LNCaP clone FGC (cell line): ENCODE measurements at regions not wholly inside any gene's neighbourhood (a gene's known extent, or its start where the extent isn't known, plus 50 kb on each side); places are given as distances from the start of the nearest gene placed in this dataset.

Experiments used
- DNase-seq: peaks from one replicate; pipeline ENCODE4 v3.0.0-alpha.2; 2011; ENCODE audit warnings: low read depth
- H3K4me3 ChIP-seq: 2 replicates; pipeline ENCODE4 v1.5.1; 2011; ENCODE audit warnings: mild to moderate bottlenecking, low read depth, low read length, control low read depth
- TF ChIP-seq, protein P1 (sequence below): IDR thresholded peaks from 2 replicates; pipeline ENCODE4 v1.5.1; 2012; ENCODE audit warnings: mild to moderate bottlenecking; ENCODE audit not compliant: control insufficient read depth, insufficient read depth; ENCODE audit errors: extremely low read depth

DNA sequence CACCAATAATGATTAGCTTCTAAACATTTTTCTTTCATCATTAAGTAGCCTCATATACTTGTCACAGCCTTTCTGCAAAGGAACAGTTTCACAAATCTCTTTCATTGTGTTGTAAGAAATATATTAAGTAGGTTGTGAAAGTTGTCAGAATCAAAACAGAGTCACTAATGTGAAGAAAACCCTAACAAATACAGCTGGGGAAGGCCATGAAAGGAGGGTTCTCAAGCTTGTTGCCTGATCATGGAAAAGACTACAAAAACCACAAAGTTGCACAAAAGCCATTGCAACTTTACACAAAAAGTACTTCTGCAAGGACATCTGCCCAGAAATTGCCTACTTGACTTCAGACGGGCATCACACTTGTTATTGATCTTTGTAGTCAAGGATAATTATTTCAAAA is 216.1 kb downstream of the ALDH8A1 start:
- no peak overlapping the region for H3K4me3 ChIP-seq
- TF ChIP-seq, protein P1, sequence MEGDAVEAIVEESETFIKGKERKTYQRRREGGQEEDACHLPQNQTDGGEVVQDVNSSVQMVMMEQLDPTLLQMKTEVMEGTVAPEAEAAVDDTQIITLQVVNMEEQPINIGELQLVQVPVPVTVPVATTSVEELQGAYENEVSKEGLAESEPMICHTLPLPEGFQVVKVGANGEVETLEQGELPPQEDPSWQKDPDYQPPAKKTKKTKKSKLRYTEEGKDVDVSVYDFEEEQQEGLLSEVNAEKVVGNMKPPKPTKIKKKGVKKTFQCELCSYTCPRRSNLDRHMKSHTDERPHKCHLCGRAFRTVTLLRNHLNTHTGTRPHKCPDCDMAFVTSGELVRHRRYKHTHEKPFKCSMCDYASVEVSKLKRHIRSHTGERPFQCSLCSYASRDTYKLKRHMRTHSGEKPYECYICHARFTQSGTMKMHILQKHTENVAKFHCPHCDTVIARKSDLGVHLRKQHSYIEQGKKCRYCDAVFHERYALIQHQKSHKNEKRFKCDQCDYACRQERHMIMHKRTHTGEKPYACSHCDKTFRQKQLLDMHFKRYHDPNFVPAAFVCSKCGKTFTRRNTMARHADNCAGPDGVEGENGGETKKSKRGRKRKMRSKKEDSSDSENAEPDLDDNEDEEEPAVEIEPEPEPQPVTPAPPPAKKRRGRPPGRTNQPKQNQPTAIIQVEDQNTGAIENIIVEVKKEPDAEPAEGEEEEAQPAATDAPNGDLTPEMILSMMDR = no peak
- DNase-seq = no peak

DNA sequence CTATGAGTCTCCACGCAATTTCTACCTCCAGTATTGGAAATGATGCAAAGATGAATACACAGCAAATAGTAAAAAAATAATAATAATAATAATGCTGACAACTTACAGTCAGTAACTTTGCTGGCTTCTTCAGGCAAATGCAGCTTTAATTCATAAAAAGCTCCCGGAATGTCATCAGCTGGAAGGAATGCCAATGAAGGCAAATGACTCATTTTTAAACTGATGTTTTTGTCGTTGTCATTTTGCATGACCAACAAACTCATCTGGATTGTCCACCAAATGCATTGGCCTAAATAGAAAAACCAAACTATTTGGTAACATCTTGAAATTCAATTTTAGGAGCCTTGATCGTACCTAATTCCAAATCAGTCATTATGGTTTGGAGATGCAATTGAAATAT is 217.1 kb downstream of the ALDH8A1 start:
- TF ChIP-seq, protein P1 = no peak
- H3K4me3 ChIP-seq = no peak overlapping the region
- DNase-seq = no peak

DNA sequence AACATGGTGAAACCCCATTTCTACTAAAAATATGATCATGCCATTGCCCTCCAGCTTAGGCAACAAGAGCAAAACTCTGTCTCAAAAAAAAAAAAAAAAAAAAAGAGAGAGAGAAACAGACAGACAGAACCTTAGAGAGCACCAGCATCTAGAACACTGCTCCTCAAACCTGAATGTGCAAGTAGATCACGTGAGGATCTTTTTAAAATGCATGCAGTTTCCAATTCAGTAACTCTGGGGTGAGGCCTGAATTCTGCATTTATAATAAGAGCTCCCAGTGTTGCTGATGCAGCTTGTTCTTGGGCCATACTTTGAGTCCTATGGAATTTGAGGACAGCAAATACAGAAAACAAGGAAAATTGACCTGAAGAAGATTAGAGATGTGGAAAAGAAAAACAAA is 218.3 kb downstream of the ALDH8A1 start:
- TF ChIP-seq, protein P1 = no peak
- DNase-seq = no peak
- H3K4me3 ChIP-seq = no peak overlapping the region

DNA sequence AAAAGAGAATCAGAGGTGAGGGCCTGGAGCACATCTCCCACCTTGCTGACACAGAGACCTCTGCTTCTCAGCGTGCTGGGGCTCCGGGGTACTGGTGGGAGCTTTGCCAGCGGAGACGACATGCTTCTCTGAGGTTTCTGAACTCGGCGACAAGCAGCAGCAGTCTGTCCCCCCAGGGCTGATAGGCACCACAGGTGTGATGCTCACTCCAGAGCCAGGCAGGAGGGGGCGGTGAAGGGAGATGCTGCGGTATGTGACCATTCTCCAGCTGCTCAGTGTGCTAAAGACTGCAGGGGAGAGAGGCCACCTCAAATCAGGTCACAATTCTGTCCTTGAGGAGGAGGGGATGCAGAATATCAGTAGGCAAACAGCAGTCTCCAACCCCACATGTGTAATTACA is 219.9 kb downstream of the ALDH8A1 start:
- TF ChIP-seq, protein P1 = no peak
- DNase-seq = no peak
- H3K4me3 ChIP-seq = no peak overlapping the region

DNA sequence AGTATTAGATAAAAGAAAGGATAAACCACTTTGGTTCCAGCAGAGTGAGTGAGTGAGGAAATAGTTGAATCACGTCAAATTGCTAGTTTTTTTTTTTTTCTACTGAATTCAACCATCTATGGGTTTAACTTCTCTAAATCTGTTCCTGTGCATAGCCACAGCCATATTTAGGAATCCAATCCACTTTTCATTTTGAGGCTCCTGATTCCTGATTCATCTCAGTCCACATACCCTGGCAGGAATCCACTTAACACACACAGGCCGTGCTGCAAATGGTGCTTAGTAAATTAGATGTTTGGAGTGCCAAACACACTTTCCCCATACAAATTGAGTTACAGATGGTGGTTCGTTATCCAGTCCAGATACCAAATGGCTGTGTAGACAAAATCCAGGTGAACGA is 220.3 kb downstream of the ALDH8A1 start:
- DNase-seq = no peak
- H3K4me3 ChIP-seq = no peak overlapping the region
- TF ChIP-seq, protein P1 = no peak

DNA sequence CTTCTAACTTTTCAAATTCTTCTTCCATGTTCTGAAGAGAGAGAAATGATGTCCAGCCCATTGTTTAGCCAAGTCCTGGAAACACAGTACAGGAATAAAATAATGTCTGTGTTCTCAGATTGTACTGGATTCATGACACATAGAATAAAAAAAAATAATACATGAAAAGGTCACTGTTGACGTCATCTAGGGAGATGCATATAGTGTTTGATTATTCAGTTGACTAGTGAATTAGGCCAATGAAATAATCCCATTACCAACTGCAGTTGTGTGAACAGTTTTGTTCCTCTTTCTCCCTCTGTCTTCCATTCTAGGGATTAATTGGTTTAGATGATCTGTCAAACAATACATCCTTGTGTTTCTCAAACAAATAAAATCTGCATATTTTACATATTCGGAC is 222.8 kb downstream of the ALDH8A1 start:
- H3K4me3 ChIP-seq = no peak overlapping the region
- TF ChIP-seq, protein P1 = no peak
- DNase-seq = no peak

DNA sequence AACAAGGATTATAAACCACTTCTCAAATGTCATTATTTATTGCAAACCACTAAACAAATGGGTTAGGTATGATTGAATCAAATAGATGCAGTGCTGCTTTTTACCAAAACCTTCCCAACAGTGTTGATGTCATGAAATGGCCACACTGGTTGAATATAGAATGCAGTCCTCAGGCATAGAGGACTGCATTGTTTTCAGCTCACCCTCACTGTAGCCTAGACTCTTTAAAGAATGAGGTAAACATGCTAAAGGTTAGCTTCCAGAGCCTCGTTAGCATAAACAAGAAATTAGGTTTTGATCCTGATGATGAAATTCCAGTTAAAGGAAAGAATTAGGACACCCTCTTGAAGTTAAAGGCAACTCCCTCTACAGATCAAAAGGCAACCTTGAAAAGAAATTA is 224.3 kb downstream of the ALDH8A1 start:
- TF ChIP-seq, protein P1 = no peak
- H3K4me3 ChIP-seq = no peak overlapping the region
- DNase-seq = no peak
